Cardiac fibroblast (primary cell): ENCODE measurements at regions not wholly inside any gene's neighbourhood (a gene's known extent, or its start where the extent isn't known, plus 50 kb on each side); places are given as distances from the start of the nearest gene placed in this dataset.
A peak's percentile ranks its signal among the peaks of the same experiment; 100 is the strongest.
"Not testable (repeated sequence)": the region's sequence is repeated elsewhere in the genome, so short reads cannot be mapped to it uniquely, and the experiment has no call there.

Experiments
- DNase-seq, 2 donors: peaks; one replicate each; pipeline versions ENCODE4 v3.0.0 to v3.0.0-alpha.2; 2010; ENCODE audit warnings: low read depth in 2 of 2
- H3K4me3 ChIP-seq, 2 donors: replicated peaks in 1 of 2; 1 replicate in 1 of 2; 2 replicates in 1 of 2; pipeline ENCODE4 v1.5.1; 2011; ENCODE audit warnings: low read depth in 2 of 2, low read length in 2 of 2, mild to moderate bottlenecking in 2 of 2, moderate library complexity in 1 of 2
- CTCF ChIP-seq: IDR thresholded peaks from one replicate; pipeline ENCODE4 v1.5.1; 2011; ENCODE audit warnings: low read depth, mild to moderate bottlenecking, low read length, inconsistent platforms

DNA sequence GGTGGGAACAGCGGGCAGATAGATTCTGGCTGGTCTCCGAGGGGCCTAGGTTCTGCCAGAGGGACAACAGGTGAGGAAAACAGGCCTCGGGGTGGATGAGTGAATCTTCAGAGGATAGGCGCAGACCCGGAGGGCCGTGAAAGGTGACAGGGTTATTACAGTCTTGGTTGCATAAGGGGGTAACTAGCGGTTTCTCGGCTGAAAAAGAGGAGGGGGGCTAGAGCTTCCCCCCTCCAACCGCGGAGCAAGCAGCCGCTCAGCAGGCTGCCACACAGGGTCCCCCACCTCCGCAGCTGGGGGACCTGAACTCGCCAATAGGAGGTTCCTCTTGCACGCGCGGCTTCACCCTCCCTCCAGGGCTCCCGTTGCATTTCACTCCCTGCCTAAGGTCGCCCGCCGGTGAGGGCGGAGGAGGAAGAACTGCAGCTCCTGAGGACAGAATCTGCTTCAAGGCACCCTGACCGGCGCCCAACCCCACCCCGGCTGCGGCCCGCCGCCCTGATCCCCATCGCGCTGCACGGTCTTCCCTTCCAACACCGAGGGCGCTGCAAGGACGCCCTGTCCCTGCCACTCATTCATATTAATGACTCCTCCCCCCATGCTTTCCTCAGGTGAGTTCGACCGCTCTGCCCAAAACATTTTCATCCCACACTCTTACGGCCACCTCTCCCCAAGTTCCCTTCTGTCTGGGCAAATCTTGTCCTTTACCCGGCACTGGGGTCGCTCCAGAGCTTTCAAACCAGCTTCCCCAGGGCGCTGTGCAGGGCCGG lies 174.3 kb downstream of the SPATA31A6 start:
- not testable (repeated sequence) for H3K4me3 ChIP-seq, DNase-seq

DNA sequence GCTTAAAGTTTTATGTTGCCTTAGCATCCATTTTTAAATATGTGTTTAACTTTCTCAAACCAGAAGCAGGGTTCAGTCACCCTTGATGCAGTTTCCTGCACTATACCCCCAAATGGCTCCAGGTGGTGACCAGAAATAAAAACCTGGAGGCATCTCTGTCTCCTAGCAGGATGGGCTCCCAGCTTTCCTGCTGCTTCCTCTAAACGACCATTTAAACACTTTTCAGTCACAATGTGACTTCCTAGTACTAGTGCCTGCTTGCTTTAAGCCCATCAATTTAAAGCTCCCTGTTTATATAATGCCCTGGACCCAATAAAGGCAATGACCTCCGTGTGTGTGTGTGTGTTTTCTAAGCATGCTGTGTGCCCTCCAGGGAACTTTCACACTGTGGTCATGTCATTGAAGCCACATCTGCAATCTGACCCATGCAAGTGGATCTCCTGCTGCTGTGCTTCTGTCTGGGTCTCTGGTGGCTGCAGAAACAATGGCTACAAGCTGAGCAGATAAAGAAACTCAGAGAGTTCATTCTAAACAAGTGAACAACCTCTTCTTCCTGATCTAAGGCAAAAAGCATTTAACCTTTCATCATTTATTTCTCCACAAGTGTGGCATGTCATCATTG lies 175.3 kb downstream of the SPATA31A6 start:
- DNase-seq, H3K4me3 ChIP-seq: not testable (repeated sequence)

GRCh38 chr9:42364410-42365243 lies 181.2 kb downstream of the SPATA31A6 start:
- DNase-seq, H3K4me3 ChIP-seq: not testable (repeated sequence)

DNA sequence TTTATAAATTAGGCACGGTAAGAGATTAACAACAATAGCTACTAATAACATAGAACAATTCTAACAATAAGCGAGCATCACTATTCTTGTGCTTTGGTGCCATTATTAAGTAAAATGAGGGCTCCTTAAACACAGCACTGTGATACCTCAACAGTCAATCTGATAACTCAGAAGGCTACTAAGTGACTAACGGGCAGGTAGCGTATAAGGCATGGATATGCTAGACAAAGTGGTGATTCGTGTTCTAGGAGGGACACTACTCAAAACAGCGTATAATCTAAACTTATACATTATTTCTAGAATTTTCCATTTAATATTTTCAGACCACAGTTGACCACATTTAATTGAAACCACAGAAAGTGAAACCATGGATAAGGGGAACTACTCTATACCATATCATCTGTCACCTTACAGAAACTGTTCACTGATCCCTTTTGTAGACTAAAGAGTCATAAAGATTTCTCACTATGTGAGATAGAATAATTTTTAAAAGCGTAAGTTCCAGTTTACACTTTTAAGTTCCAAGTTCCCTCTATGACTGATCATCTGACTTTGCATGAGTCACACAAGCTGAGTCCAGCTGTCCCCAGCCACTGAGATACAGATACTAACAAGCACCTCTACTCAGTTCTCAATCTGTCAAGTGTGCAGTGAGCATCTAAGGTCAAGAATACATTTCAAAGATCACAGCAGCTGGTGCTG lies 181.9 kb downstream of the SPATA31A6 start:
- DNase-seq = peak; percentile 15 to 67
- H3K4me3 ChIP-seq = not testable (repeated sequence)

DNA sequence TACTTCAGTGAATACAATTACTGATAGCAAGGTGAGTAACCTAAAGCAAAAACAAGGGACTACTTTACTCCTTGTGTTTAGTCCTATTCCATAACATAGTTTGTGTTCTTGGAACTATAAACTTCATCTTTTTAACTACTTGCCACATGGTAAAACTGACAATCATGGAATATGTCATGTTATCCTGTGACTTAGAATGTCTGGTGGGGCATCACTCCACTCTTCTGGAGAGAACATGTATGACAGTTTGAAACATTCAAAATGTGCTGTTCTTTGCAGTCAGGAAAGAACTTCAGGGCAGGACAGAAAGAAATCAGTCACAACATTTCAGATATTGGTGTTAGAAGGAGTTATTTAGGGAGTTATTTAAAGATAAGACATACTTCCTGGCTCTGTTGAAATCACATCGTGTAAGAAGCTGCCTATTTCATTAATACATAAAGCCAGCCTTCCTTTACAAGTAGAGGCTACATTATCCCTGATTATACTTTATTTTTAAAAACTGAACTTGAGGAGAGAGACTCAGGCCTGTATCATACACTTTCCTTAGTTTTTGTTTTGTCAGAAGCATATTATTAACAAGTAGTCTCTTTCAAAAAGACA lies 184.9 kb downstream of the SPATA31A6 start:
- not testable (repeated sequence) for H3K4me3 ChIP-seq
- DNase-seq = peak in 1 of 2 donors; percentile 40

DNA sequence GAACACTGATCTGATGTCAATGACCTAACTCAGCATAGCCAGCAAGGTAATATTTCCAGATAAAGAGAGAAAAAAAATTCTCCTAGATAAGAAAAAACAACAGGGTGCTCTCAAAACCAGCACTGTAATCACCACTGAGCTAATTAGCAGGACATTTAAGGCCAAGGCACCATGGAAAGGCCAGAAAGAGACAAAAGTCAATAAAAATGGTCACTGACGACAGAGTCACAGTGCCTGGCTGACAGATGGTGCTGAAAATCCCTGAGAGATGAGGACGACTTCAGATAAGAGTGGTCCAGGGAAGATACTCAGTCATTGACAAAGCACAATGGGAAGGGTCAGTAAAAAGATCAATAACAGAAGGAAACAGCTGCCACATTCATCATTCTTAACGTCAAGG lies 186.7 kb downstream of the SPATA31A6 start:
- H3K4me3 ChIP-seq, DNase-seq: not testable (repeated sequence)

DNA sequence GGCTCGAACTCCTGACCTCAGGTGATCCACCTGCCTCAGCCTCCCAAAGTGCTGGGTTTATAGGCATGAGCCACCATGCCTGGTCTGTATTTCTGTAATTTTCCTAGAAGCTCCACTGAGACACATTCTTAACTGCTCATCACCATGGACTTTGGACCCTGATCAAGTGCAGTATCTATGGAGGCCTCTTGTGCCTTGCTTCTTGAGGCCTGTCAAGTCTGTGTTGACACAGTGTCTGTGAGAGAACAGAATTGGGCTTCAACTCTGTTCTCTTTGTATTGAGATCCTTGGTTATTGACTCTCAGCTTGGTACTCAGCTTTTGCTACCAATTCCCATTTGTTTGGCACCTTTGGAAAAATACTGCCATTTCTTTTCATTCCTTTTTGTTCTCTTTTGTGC lies 188.0 kb downstream of the SPATA31A6 start:
- not testable (repeated sequence) for H3K4me3 ChIP-seq, DNase-seq

DNA sequence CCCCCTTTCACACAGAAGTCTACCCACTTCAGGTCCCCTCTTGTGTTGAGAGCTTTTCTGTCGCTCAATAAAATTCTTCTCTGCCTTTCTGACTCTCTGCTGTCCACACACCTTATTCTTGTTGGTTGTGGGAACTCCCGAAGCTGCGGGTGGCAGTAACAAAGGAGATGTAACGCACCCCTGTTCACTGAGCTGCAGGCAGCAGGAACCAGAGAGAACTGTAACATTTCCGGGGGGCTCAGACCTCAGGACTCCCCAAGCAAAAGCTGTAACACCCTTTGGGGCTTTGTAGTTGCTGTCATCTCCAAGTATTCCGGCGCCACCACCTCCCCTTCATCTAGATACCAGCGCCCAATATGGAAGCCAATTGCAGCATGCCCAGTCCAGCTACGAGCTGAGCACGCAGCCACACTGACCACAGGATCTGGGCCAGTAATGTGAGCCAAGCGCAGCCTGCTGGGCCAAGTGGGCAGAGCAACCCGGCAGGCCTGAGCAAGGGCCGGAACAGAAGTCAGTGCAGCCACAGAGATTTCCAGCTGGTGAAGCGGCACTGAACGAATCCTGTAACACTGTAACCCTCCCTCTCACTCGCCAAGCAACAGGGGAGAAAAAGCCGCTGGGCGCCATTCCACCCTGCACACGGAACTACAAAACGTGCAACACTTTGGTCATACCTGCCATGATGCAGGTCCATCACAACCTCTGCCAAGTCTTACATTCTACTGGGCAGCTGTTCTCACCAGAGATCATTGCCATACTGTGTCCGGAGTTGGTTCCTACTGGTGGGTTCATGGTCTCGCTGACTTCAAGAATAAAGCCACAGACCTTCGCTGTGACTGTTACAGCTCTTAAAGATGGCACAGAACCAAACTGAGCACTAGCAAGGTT lies 194.3 kb downstream of the SPATA31A6 start:
- not testable (repeated sequence) for DNase-seq, H3K4me3 ChIP-seq

- no peak for DNase-seq
- no peak overlapping the region for H3K4me3 ChIP-seq
Observed at GRCh38 chr9:42378418-42378815, 195.0 kb downstream of the SPATA31A6 start.

GRCh38 chr9:42379602-42380001 lies 196.1 kb downstream of the SPATA31A6 start:
- DNase-seq, H3K4me3 ChIP-seq: not testable (repeated sequence)

More at GRCh38 chr9:42378418-42378815, 195.0 kb downstream of the SPATA31A6 start:
- no peak for TF ChIP-seq CTCF

- H3K4me3 ChIP-seq, DNase-seq: not testable (repeated sequence)
Observed at GRCh38 chr9:42384585-42384984, 201.1 kb downstream of the SPATA31A6 start.

DNA sequence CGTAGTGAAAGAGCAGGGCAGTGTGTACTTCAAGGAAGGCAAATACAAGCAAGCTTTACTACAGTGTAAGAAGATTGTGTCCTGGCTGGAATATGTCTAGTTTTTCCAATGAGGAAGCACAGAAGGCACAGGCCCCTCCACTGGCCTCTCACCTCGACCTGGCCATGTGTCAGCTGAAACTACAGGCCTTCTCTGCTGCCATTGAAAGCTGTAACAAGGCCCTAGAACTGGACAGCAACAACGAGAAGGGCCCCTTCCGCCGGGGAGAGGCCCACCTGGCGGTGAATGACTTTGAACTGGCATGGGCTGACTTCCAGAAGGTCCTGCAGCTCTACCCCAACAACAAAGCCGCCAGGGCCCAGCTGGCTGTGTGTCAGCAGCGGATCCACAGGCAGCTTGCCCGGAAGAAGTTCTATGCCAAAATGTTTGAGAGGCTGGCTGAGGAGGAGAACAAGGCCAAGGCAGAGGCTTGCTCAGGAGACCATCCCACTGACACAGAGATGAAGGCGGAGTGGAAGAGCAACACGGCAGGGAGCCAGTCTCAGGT lies 202.2 kb downstream of the SPATA31A6 start:
- not testable (repeated sequence) for H3K4me3 ChIP-seq
- peak in 1 of 2 donors; percentile 45 for DNase-seq
